ENCODE measurements at regions not wholly inside any gene's neighbourhood (a gene's known extent, or its start where the extent isn't known, plus 50 kb on each side); places are given as distances from the start of the nearest gene placed in this dataset.

DNA sequence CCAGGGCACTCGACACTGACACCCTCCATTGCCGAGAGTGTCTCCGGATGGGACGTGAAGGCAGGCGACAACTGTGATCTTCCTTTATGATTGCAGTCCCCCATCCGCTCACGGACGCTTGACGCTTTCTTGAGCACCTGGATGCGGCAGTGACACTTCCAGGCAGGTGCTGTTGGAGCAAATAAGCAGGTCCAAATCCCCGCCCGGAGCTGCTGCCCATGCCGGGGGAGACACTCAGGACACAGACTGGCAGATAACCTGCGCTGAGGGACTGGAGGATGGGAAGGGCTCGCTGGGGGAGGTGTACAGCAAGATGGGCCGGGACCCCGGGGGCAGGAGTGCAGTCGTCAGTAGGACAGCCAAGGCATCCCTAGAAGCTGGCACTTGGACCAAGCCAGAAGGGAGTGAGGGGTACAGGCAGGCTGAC lies 1403.5 kb downstream of the BRD1 start:
- TF ChIP-seq CTCF (IDR thresholded peaks at IDR 0.05) (no peak), ZFX (IDR thresholded peaks at IDR 0.05; ENCODE audit: borderline replicate concordance) (no peak)
